Limb (tissue), 2 donors: ENCODE measurements at regions not wholly inside any gene's neighbourhood (a gene's known extent, or its start where the extent isn't known, plus 50 kb on each side); places are given as distances from the start of the nearest gene placed in this dataset.

Source experiments
- DNase-seq, 2 donors: peaks; one replicate each; pipeline ENCODE4 v3.0.0-alpha.2; 2016; ENCODE audit errors: extremely low spot score in 2 of 2

DNA sequence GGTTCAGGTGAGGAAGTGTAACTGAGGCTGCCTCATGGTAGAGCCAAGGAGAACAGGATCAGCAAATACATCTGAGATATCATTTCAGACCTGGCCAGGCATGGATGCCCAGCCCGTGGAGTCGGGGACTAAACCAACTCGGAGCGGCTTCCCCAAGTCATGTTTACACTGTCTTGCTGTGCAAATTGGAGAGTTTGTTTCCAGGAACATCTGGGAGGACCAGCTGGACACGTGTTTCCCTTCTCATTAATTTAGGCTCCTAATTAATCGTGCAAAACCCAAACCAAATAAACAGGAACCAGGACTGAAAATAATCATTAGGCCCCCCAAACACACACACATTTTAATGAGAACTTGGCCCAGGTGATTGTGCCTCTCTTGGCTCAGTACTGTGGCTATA is 70.9 kb upstream of the SALL1 start:
- DNase-seq, result no peak

DNA sequence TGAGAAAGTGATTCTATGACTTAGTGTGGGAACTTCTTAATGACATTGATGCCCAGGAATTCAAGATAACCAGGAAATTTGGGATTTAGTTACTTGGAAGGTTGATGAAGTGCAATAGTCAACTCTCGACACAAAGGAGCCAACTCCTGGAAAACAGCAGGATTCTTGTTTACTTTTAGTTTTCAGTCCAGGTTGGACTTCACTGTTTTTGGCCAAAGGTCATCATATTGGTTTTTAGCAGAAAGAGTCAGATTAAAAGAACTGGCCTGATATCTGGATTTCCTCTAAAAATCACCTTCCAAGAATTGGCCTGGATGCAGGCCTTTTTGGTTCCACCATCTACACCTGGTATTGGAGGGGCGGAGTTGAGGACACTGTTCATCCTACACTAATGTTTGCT is 60.1 kb upstream of the SALL1 start:
- no peak for DNase-seq

GRCh38 chr16:51210087-51210486 is 59.0 kb upstream of the SALL1 start:
- DNase-seq, result no peak

DNA sequence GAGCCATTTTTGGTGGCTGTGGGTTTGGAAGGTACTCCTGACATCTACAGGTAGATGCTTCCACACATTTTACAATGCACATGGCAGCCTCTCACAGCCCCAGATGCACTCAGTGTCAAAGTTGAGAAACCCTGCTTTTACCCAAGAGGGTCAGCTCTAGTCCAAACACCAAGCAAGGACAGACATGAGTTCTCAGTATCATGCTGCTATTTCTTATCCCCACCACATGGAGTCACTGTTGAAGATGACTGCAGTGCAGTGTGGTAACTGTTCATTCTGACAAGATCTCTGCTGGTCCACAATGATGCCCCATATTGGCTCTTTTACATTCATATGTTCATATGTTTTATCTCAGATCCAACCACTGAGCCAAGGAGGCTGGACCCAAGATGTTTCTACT is 50.5 kb upstream of the SALL1 start:
- no peak for DNase-seq
